NCI-H2081 (cell line): ENCODE measurements at regions not wholly inside any gene's neighbourhood (a gene's known extent, or its start where the extent isn't known, plus 50 kb on each side); places are given as distances from the start of the nearest gene placed in this dataset.
"Not testable (repeated sequence)": the region's sequence is repeated elsewhere in the genome, so short reads cannot be mapped to it uniquely, and the experiment has no call there.

Source experiments
- DNase-seq, 2 experiments: peaks; one replicate each; lab custom pipeline; 2025; lab: John Stamatoyannopoulos, UW

- DNase-seq: no peak
Observed at GRCh38 chr15:69760890-69761568, 308.4 kb downstream of the RPLP1 start.

- peak in 1 of 2 experiments; percentile 7 for DNase-seq
Observed at GRCh38 chr15:69762373-69763148, 309.9 kb downstream of the RPLP1 start.

GRCh38 chr15:69763831-69764230, 311.2 kb downstream of the RPLP1 start:
- no peak for DNase-seq

- no peak for DNase-seq
Observed at GRCh38 chr15:69766156-69766555, 313.5 kb downstream of the RPLP1 start.

- DNase-seq: no peak
Observed at GRCh38 chr15:69767191-69767590, 314.6 kb downstream of the RPLP1 start.

- not testable (repeated sequence) for DNase-seq
Observed at GRCh38 chr15:69769336-69769735, 316.7 kb downstream of the RPLP1 start.

- not testable (repeated sequence) for DNase-seq
Observed at GRCh38 chr15:69774258-69774657, 321.6 kb downstream of the RPLP1 start.

- not testable (repeated sequence) for DNase-seq
Observed at GRCh38 chr15:69774711-69775110, 322.1 kb downstream of the RPLP1 start.

- DNase-seq: no peak
Observed at GRCh38 chr15:69777356-69777755, 320.4 kb downstream of the TLE3 start.

- DNase-seq: no peak
Observed at GRCh38 chr15:69780374-69780773, 317.3 kb downstream of the TLE3 start.

- DNase-seq: no peak
Observed at GRCh38 chr15:69780981-69781380, 316.7 kb downstream of the TLE3 start.

- no peak for DNase-seq
Observed at GRCh38 chr15:69781411-69782125, 316.1 kb downstream of the TLE3 start.

- DNase-seq: no peak
Observed at GRCh38 chr15:69782139-69782658, 315.5 kb downstream of the TLE3 start.

- DNase-seq: no peak
Observed at GRCh38 chr15:69782809-69783208, 314.9 kb downstream of the TLE3 start.

GRCh38 chr15:69783211-69783610, 314.5 kb downstream of the TLE3 start:
- DNase-seq: no peak

GRCh38 chr15:69784798-69785566, 312.7 kb downstream of the TLE3 start:
- no peak for DNase-seq

GRCh38 chr15:69786136-69786701, 311.5 kb downstream of the TLE3 start:
- DNase-seq: no peak

- DNase-seq: no peak
Observed at GRCh38 chr15:69787791-69788190, 309.9 kb downstream of the TLE3 start.

- no peak for DNase-seq
Observed at GRCh38 chr15:69789648-69790393, 307.9 kb downstream of the TLE3 start.

GRCh38 chr15:69790632-69791031, 307.1 kb downstream of the TLE3 start:
- DNase-seq: no peak

- DNase-seq: no peak
Observed at GRCh38 chr15:69792823-69793222, 304.9 kb downstream of the TLE3 start.
